ENCODE measurements at regions not wholly inside any gene's neighbourhood (a gene's known extent, or its start where the extent isn't known, plus 50 kb on each side); places are given as distances from the start of the nearest gene placed in this dataset.
"Not testable (repeated sequence)": the region's sequence is repeated elsewhere in the genome, so short reads cannot be mapped to it uniquely, and the experiment has no call there.

- intact Hi-C loops (cut with DNase I; ENCODE audit: low total_unique reads), result no loop called here
- no peak overlapping the region for H3K27ac ChIP-seq
- TF ChIP-seq POLR2AphosphoS5 (IDR thresholded peaks at IDR 0.05) (no peak), POLR2A (IDR thresholded peaks at IDR 0.05) (no peak), CTCF (IDR thresholded peaks at IDR 0.05) (no peak)
- H3K4me3 ChIP-seq, result no peak overlapping the region
- no peaks in the 10 kb centered on the region for H3K36me3 ChIP-seq
- H3K9me3 ChIP-seq, result no peaks in the 10 kb centered on the region
- no peak for DNase-seq (ENCODE audit: low spot score in 2 of 2)
- H3K27me3 ChIP-seq, result no peaks in the 10 kb centered on the region
- no peaks in the 10 kb centered on the region for H3K4me1 ChIP-seq
Observed at GRCh38 chr6:82118150-82118562, 129.4 kb downstream of the IBTK start.

DNA sequence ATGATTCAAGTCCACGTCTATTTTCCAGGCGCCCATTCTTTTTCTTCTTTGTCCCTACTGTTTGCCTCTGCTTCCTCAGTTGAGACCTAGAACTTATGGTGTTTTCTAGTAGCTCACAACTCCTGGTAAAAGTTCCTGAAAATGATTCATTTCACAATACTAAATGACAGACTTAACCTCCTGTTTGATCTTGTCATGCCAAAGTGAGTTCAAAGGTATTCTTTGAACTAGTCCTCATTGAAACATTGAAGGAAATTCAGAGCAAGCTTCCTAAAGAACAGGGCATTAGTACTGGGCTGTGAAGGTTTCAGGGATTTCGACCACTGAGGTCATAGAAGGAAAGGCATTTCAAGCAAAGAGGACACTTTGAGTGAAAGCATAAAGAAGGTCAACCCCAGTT is 132.8 kb downstream of the IBTK start:
- no peaks in the 10 kb centered on the region for H3K9me3 ChIP-seq
- H3K27me3 ChIP-seq, result no peaks in the 10 kb centered on the region
- H3K27ac ChIP-seq, result no peak overlapping the region
- H3K36me3 ChIP-seq, result no peaks in the 10 kb centered on the region
- TF ChIP-seq POLR2A (IDR thresholded peaks at IDR 0.05) (no peak), POLR2AphosphoS5 (IDR thresholded peaks at IDR 0.05) (no peak), CTCF (IDR thresholded peaks at IDR 0.05) (no peak)
- no peak overlapping the region for H3K4me3 ChIP-seq
- no peak for DNase-seq (ENCODE audit: low spot score in 2 of 2)
- intact Hi-C loops (cut with DNase I; ENCODE audit: low total_unique reads), result no loop called here
- H3K4me1 ChIP-seq, result no peaks in the 10 kb centered on the region

DNA sequence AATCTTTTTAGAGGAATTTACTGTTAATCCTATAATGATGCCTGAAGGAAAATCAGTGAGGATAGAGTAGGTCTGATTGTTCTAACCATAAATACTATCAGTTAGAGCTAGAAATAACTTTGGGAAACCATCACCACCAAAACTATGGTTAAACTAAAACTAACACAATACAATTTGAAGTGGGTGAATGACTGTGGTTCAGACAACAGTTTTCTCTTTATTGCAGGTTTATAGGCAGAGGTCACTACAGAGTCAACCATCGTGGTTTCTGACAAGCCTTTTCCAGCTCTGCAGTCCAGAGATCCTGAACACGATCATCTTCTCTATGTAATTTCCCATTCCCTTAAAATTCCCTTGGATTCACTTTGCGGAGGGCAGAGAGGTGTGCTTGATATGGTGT is 134.3 kb downstream of the IBTK start:
- TF ChIP-seq POLR2A (IDR thresholded peaks at IDR 0.05), result no peak
- TF ChIP-seq CTCF (IDR thresholded peaks at IDR 0.05), result no peak
- TF ChIP-seq POLR2AphosphoS5 (IDR thresholded peaks at IDR 0.05), result no peak
- H3K4me1 ChIP-seq, result no peaks in the 10 kb centered on the region
- intact Hi-C loops (cut with DNase I; ENCODE audit: low total_unique reads), result no loop called here

DNA sequence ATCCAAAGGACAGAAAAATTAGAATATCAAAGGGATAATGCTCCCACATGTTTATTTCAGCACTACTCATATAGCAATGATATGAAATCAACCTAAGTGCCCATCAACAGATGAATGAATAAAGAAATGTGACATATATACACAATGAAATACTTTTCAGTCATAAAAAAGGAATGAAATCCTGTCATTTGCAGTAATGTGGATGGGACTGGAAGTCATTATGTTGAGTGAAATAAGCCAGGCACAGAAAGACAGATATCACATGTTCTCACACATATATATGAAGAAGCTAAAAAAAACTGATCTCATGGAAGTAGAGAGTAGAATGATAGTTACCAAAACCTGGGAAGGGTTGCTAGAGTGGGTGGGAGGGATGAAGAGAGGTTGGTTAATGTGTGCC is 135.7 kb downstream of the IBTK start:
- DNase-seq (ENCODE audit: low spot score in 2 of 2), result no peak
- no peak overlapping the region for H3K27ac ChIP-seq
- H3K4me3 ChIP-seq, result no peak overlapping the region
- no peaks in the 10 kb centered on the region for H3K9me3 ChIP-seq
- H3K27me3 ChIP-seq, result no peaks in the 10 kb centered on the region
- no peaks in the 10 kb centered on the region for H3K4me1 ChIP-seq
- intact Hi-C loops (cut with DNase I; ENCODE audit: low total_unique reads), result no loop called here
- H3K36me3 ChIP-seq, result no peaks in the 10 kb centered on the region
- no peak for TF ChIP-seq POLR2A (IDR thresholded peaks at IDR 0.05)
- TF ChIP-seq POLR2AphosphoS5 (IDR thresholded peaks at IDR 0.05), result no peak
- no peak for TF ChIP-seq CTCF (IDR thresholded peaks at IDR 0.05)

More for the DNA sequence above, 134.3 kb downstream of the IBTK start:
- no peak for DNase-seq (ENCODE audit: low spot score in 2 of 2)
- Histone ChIP-seq H3K4me3 (no peak overlapping the region), H3K27me3 (no peaks in the 10 kb centered on the region), H3K9me3 (no peaks in the 10 kb centered on the region), H3K36me3 (no peaks in the 10 kb centered on the region), H3K27ac (no peak overlapping the region)

DNA sequence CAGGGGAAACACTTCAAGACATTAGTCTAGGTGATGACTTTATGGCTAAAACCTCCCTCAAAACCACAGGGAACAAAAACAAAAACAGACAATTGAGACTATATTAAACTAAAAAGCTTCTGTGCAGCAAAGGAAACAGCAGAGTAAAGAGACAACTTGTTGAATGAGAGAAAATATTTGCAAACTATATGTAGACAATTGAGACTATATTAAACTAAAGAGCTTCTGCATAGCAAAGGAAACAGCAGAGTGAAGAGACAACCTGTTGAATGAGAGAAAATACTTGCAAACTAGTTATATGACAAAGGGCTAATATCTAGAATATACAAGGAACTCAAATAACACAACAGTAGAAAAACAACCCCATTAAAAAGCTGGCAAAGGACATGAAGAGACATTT is 136.4 kb downstream of the IBTK start:
- Histone ChIP-seq H3K27ac (no peak overlapping the region), H3K4me1 (no peaks in the 10 kb centered on the region), H3K4me3 (no peak overlapping the region), H3K9me3 (no peaks in the 10 kb centered on the region), H3K36me3 (no peaks in the 10 kb centered on the region), H3K27me3 (no peaks in the 10 kb centered on the region)
- DNase-seq (ENCODE audit: low spot score in 2 of 2), result no peak
- no peak for TF ChIP-seq POLR2AphosphoS5 (IDR thresholded peaks at IDR 0.05)
- TF ChIP-seq CTCF (IDR thresholded peaks at IDR 0.05), result no peak
- TF ChIP-seq POLR2A (IDR thresholded peaks at IDR 0.05), result no peak
- intact Hi-C loops (cut with DNase I; ENCODE audit: low total_unique reads), result no loop called here

DNA sequence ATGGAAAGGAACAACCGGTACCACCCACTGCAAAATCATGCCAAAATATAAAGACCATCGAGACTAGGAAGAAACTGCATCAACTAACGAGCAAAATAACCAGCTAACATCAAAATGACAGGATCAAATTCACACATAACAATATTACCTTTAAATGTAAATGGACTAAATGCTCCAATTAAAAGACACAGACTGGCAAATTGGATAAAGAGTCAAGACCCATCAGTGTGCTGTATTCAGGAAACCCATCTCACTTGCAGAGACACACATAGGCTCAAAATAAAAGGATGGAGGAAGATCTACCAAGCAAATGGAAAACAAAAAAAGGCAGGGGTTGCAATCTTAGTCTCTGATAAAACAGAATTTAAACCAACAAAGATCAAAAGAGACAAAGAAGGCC is 144.4 kb downstream of the IBTK start:
- H3K27ac ChIP-seq; DNase-seq (ENCODE audit: low spot score in 2 of 2); H3K27me3 ChIP-seq; H3K4me3 ChIP-seq; H3K36me3 ChIP-seq; intact Hi-C loops (cut with DNase I; ENCODE audit: low total_unique reads); H3K9me3 ChIP-seq; H3K4me1 ChIP-seq: not testable (repeated sequence)

DNA sequence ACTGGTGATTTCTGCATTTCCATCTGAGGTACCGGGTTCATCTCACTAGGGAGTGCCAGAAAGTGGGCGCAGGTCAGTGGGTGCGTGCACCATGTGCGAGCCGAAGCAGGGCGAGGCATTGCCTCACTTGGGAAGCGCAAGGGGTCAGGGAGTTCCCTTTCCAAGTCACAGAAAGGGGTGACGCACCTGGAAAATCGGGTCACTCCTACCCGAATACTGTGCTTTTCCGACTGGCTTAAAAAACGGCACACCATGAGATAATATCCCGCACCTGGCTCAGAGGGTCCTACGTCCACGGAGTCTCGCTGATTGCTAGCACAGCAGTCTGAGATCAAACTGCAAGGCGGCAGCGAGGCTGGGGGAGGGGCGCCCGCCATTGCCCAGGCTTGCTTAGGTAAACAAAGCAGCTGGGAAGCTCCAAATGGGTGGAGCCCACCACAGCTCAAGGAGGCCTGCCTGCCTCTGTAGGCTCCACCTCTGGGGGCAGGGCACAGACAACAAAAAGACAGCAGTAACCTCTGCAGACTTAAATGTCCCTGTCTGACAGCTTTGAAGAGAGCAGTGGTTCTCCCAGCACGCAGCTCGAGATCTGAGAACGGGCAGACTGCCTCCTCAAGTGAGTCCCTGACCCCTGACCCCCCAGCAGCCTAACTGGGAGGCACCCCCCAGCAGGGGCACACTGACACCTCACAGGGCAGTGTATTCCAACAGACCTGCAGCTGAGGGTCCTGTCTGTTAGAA is 146.0 kb downstream of the IBTK start:
- DNase-seq (ENCODE audit: low spot score in 2 of 2); intact Hi-C loops (cut with DNase I; ENCODE audit: low total_unique reads); H3K4me1 ChIP-seq; H3K4me3 ChIP-seq; H3K36me3 ChIP-seq; H3K27ac ChIP-seq; H3K9me3 ChIP-seq; H3K27me3 ChIP-seq: not testable (repeated sequence)

GRCh38 chr6:82100763-82101162 is 146.8 kb downstream of the IBTK start:
- H3K4me3 ChIP-seq; H3K9me3 ChIP-seq; DNase-seq (ENCODE audit: low spot score in 2 of 2); H3K4me1 ChIP-seq; H3K27ac ChIP-seq; H3K27me3 ChIP-seq; intact Hi-C loops (cut with DNase I; ENCODE audit: low total_unique reads); H3K36me3 ChIP-seq: not testable (repeated sequence)
